GM20431 (cell line): ENCODE measurements at regions not wholly inside any gene's neighbourhood (a gene's known extent, or its start where the extent isn't known, plus 50 kb on each side); places are given as distances from the start of the nearest gene placed in this dataset.

Experiments used
- in situ Hi-C: fragments of 300-500 bp; cut with MseI, MboI; formaldehyde crosslinking; loops from one replicate; pipeline ENCODE4 v1.15.0; 2020; ENCODE audit warnings: low sequenced_read_pairs; ENCODE audit not compliant: unreplicated experiment

DNA sequence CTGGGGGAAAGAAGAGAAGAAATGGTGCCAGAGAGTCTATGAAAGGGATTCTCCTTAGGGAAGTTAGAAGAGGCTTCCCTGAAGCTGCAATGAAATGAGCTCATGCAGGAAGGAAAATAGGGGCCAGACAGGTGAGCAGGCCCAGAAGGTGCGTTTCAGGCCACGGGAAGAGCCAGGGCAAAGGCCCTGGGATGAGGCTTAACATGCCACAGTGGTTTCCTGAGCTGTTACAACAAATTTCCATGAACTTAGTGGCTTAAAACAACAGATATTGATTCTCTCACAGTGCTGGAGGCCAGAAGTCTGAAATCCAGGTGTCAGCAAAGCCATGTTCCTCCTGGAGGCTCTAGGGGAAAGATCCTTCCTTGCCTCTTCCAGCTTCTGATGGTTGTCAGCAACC is 167.9 kb downstream of the TFAP2C start:
- in situ Hi-C loops: no loop called here

GRCh38 chr20:56798634-56799033 is 169.5 kb downstream of the TFAP2C start:
- in situ Hi-C loops: no loop called here

DNA sequence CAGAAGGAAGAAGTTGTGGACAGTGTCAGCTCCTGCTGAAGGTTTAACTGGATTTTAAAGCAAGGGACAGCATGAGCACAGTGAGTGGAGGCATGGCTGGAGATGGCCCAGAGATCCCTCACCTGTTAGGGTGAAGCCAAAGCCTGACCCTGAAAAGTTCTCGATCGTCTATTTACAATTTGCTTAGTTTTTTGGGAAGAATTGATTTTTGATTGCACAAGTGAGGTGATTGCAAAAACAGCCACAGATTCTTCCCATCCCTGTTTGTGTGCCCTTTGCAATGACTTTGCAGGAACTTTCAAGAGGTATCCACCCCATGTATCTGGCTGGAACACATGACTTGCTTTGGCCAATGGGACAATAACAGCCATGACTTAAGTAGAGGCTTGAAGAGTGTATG is 170.1 kb downstream of the TFAP2C start:
- in situ Hi-C loops: no loop called here

DNA sequence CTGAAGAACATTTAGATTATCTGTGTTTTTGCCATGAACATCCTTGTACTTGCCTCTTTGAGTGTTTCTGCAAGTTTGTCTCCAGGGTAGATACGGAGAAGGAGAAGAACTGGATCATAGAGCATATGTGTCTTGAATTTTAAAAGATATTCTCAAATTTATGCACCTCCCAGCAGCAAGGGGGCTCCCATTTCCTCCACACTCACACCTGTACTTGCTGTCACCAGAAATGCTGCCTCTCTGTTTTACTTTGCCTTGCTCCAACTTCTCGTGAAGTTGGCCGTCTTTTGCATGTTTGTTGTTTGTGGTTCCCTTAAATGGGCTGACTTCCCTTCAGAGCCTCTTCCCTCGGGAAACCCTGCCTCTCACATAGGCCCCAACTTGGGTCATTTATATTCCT is 171.0 kb downstream of the TFAP2C start:
- in situ Hi-C loops: no loop called here

DNA sequence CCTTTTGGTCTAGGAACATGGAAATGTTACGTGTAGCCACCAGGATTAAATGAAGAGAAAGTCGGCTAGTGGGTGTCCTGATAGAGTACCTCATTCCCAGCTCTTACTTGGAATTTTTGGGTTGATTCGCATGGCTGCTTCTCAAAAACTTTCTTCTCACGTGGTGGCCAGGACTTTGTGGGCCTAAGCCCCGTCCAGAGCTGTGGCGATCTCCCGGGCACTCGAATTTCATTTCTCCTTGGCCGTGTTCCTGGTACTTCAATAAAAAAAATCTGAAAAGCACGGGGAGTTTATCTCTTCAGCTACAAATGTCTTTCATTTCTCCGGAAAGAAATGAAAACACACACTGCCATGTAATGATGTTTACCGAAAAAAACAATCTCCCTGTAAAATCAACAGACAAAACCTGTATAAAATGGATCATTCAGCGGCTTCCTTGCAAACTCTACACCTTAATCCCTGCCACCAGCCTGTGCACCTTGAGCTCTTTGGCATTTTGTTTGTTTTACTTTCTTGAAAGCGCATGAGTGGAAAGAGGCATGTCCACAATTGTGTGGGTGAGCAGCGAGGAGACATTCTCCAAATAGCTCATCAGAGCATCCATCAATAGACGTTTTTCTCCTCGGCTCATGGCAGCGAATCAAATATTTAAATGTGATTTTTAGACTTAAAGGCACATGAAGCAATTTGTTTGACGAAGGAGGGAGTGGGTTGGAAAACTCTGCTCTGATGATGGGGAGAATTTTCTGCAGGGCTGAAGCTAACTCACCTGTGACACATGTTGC is 173.1 kb downstream of the TFAP2C start:
- in situ Hi-C loops: no loop called here

- in situ Hi-C loops: no loop called here
Measured at GRCh38 chr20:56802805-56803204, 173.7 kb downstream of the TFAP2C start.

GRCh38 chr20:56805313-56805712 is 176.2 kb downstream of the TFAP2C start:
- in situ Hi-C loops: no loop called here

GRCh38 chr20:56805966-56806365 is 176.9 kb downstream of the TFAP2C start:
- in situ Hi-C loops: no loop called here

GRCh38 chr20:56806952-56807517 is 177.9 kb downstream of the TFAP2C start:
- in situ Hi-C loops: no loop called here

GRCh38 chr20:56808117-56808725 is 179.1 kb downstream of the TFAP2C start:
- in situ Hi-C loops: no loop called here

- in situ Hi-C loops: no loop called here
Measured at GRCh38 chr20:56808732-56809131, 179.6 kb downstream of the TFAP2C start.

DNA sequence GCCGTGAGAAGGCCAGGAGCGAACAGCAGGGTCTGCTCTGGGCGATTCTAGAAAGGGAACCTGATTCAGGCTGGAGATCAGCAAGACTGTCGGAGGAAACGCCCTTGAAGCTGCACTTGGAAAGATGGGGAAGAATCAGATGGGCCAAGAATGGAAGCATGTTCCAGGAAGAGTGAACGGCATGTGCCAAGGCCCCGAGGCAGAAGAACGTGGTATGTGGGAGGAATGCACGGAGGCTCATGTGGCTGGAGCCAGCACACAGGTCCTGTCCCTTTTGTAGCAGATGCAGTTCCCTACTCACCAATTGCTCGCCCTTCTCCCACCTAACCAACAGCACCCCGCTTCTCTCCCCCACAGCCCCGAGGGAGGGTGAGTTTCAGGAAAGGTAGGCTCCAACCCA is 180.6 kb downstream of the TFAP2C start:
- in situ Hi-C loops: no loop called here

DNA sequence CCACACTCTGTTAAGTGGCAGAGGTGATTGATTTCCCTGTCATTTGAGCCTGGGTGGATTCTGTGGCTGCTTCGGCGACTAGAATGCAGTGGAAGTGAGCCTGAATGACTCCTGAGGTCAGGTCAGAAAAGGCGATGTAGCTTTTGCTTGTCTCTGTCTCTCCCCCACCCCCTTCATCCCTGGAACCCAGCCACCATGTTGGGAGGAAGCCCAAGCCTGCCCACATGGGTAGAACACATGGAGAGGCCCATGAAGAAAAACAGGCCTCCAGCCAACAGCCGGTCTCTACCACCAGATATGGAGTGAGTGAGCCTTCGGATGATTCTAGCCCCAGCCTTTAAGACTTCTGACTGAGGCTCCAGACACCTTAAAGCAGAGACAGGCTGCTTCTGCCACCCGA is 181.0 kb downstream of the TFAP2C start:
- in situ Hi-C loops: no loop called here

DNA sequence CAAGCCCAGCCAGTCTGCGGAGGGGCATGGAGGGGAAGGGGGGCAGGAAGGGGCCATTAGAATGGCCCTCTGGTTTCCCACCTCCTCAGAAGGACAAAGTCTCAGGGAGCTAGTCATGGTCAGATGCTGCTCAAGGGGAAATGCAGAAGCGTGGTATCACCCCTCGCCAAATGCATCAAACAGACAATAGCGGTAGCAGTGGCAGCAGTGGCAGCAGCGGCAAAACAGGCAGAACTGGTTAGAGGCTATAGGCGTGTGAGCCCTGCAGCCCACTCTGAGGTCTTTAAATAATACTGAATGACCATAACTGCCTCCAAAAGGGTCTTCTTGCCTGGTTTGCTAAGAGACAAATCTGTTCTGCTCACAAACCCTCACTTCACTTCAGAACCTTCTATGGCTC is 186.7 kb downstream of the TFAP2C start:
- in situ Hi-C loops: no loop called here

DNA sequence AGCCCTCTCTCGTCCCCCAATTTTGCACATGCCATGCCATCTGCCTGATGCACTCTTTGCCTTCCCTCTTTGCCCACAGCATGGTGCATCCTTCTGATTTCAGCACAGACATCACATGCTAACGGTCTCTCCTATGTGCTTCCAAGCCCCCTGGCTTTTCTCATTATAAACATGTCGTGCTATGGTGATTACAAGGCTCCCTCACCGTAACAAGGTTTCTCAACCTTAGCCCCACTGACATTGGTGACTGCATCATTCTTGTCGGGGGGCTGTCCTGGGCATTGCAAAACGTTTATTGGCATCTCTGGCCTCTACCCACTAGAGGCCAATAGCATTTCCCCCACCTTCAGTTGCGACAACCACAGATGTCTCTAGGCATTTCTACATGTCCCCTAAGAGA is 187.2 kb downstream of the TFAP2C start:
- in situ Hi-C loops: no loop called here

DNA sequence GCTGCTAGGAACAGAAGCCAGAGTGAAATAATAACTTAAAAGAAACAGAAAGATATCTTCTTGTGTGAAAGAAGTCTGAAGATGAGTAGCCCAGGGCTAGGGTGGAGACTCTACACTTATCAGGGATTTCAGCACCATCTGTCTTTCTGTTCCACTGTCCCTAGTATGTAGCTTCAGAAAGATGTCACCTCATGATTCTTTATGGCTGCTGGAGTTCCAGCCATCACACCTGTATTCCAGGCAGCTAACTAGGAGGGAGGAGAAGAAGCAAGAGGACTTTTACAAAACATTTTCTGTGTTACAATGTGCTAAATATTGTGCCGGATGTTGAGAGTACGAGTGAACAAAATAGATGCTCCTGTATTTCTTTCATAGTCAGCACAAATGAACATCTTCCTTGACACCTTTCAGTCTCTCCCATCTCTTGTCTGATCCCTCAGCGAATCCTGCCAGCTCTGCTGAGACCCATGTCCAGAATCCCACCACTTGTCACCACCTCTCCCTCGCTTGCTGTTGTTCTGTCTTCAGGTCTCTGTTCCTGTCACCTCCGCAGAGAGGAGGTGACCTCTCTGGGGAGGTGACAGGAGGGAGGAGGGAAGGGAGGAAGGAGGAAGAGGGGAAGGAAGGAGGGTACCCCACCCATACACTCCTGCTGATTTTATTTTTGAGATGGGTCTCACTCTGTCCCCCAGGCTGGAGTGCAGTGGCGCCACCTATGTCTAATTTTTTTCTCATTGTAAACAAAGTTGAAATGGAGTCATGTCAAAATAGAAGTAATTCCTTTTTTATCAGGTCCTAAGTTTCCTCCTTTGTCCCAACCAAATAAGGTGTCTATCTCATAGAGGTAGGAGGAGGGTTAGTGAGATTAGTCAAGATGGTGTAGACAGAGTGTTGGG is 188.9 kb downstream of the TFAP2C start:
- in situ Hi-C loops: no loop called here

DNA sequence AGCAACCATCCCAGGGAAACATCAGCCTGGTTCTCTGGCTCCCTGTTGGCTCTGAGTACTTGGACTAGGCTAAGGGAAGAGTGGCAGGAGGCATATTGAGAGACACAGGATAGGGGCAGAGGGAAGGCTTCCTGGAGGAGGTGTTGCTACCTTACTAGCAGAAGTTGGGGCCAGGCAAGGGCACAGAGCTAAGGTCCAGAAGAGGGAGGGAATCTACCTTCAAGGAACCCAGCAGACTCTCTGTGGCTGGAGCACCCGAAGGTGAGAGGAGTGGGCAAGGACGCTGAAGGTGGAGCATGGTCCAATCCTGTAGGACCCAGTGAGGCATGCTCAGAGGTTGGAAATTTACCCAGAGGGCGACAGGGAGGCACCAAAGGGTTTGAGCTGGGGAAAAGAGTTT is 191.9 kb downstream of the TFAP2C start:
- in situ Hi-C loops: no loop called here

GRCh38 chr20:56826306-56826704 is 197.2 kb downstream of the TFAP2C start:
- in situ Hi-C loops: no loop called here

DNA sequence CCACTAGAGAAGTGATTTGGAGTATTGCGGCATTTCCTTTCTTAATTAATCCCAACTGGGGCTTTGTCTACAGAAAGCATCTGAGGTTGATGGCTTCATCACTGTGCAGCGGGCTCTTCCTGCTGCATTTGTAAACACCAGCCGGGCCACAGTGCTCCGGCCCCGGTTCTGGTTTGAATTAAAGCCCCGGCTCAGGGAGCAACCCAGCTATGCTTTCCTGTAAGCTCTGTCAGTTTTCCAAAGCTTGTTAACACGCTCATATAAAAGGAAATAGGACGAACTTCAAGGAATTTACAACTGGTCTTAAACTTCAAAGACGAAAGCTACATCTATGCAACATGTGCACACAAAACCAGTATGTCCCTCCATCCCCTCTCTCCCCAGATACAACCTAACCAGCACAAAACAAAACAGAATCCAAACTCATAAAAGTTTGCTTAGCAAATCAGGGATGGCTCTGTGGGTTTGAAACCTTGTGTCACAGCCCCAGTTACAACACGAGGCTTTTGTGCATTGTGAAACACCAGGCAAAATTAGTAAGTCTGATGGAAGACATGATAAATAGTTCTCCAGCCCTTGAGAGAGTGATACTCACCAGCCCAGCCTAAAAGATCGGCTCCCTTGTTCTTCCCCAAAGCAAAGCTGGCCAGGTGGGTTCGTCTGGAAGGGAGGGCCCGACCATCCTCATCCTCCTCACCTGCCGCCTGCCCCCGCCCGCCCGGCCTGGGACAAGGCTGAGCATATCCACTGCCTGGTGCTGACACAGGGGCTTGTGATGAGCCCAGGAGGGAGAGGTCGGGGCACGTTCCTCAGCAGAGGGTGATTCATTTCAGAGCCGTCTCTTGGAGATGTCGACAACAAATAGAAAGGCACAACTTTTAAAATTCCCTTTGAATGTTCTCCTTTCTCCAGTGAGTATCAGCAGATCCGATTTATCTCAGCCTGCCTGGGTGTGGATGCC is 197.9 kb downstream of the TFAP2C start:
- in situ Hi-C loops: no loop called here

DNA sequence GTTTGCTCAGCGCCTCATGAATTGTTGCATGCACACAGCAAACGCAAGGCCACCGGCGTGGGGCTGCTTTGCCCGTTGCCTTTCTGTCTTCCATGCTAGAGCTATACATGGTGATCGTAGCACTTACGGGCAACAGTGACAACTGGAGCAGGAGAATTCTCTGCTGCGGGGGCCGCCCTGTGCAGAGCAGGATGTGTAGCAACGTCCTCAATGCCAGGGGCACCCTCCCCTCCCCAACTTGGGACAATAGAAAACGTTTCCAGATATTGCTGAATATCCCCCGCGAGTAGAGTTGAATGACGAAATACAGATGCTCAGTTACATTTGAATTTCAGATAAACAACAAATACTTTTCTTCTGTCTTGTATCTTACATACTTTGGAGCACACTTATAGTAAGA is 198.7 kb downstream of the TFAP2C start:
- in situ Hi-C loops: no loop called here
